Left lung (tissue), 4 donors: ENCODE measurements at regions not wholly inside any gene's neighbourhood (a gene's known extent, or its start where the extent isn't known, plus 50 kb on each side); places are given as distances from the start of the nearest gene placed in this dataset.

Experiments
- ATAC-seq: fragments of 200-7000 bp; cut with Tn5 transposase; one replicate; pipeline ENCODE4 v1.9.1; 2020; ENCODE audit warnings: moderate library complexity
- DNase-seq, 4 donors: peaks; one replicate each; pipeline ENCODE4 v3.0.0-alpha.2; 2013 to 2020
- H3K27ac ChIP-seq, 2 donors: fragments of 200-600 bp; sonication (generic) in 1 of 2; one replicate each; pipeline versions ENCODE4 v1.5.0 to v1.8.0; 2020 to 2021
- H3K27me3 ChIP-seq, 2 donors: fragments of 200-600 bp; sonication (generic) in 1 of 2; one replicate each; pipeline versions ENCODE4 v1.5.0 to v1.8.0; 2020 to 2021
- H3K36me3 ChIP-seq, 2 donors: fragments of 200-600 bp; sonication (generic) in 1 of 2; one replicate each; pipeline versions ENCODE4 v1.5.0 to v1.8.0; 2020 to 2021
- H3K4me1 ChIP-seq, 2 donors: fragments of 200-600 bp; one replicate each; pipeline ENCODE4 v1.8.0; 2021
- H3K4me3 ChIP-seq, 2 donors: fragments of 200-600 bp; sonication (generic) in 1 of 2; one replicate each; pipeline versions ENCODE4 v1.5.0 to v1.8.0; 2020 to 2021; ENCODE audit warnings: mild to moderate bottlenecking in 1 of 2
- H3K9me3 ChIP-seq, 2 donors: fragments of 200-600 bp; sonication (generic) in 1 of 2; one replicate each; pipeline versions ENCODE4 v1.5.0 to v1.8.0; 2020 to 2021
- intact Hi-C, 2 donors: fragments of 100-400 bp; cut with DNase I; formaldehyde crosslinking; loops; one replicate each; pipeline versions ENCODE4 v1.11.2 to v1.14.2; 2022
- TF ChIP-seq, protein P1 (sequence below), 2 donors: fragments of 200-600 bp; sonication (generic) in 1 of 2; IDR thresholded peaks; one replicate each; pipeline versions ENCODE4 v1.5.0 to v1.8.0; 2021; ENCODE audit warnings: antibody characterized with exemption in 2 of 2
- donor health status: DM: no; HTN: yes; CAD: no.
- donor health status: DM: no; HTN: no; CAD: no.

DNA sequence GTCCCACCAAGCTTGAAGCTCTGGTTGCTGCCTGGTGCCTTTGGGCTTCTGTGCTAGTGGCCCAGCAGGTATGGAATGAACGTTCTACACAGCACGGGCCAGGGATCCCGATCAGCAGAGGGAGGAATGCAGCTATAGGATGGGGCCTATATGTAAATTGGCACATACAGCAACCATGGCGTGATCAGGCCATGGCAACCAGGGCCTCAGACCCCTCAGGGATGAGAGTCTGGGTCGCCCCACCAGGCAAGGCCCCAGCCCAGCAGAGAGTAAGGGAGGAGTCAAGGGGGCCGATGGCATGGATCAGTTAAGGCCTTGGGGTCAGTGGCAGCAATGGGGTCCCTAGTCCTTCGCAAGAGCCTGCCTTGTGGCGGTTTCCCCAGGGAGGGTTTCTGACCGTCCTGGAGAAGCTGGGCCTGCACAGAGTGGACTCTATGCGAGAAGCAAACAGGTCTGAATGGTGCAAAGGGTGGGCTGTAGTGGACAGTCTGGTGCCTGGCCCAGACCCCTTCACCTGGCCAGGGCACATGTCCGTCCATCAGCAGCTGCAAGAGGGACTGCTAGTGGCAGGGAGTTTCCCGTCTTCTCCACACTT is 98.2 kb upstream of the SLC22A11 start:
- Histone ChIP-seq H3K27me3 (no peaks in the 10 kb centered on the region), H3K4me1 (no peaks in the 10 kb centered on the region), H3K27ac (no peak overlapping the region), H3K36me3 (no peaks in the 10 kb centered on the region), H3K4me3 (no peak overlapping the region), H3K9me3 (no peaks in the 10 kb centered on the region)
- ATAC-seq (no peak), DNase-seq (no peak)
- TF ChIP-seq, protein P1, sequence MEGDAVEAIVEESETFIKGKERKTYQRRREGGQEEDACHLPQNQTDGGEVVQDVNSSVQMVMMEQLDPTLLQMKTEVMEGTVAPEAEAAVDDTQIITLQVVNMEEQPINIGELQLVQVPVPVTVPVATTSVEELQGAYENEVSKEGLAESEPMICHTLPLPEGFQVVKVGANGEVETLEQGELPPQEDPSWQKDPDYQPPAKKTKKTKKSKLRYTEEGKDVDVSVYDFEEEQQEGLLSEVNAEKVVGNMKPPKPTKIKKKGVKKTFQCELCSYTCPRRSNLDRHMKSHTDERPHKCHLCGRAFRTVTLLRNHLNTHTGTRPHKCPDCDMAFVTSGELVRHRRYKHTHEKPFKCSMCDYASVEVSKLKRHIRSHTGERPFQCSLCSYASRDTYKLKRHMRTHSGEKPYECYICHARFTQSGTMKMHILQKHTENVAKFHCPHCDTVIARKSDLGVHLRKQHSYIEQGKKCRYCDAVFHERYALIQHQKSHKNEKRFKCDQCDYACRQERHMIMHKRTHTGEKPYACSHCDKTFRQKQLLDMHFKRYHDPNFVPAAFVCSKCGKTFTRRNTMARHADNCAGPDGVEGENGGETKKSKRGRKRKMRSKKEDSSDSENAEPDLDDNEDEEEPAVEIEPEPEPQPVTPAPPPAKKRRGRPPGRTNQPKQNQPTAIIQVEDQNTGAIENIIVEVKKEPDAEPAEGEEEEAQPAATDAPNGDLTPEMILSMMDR (IDR thresholded peaks at IDR 0.05): no peak
- intact Hi-C loops: no loop called here

DNA sequence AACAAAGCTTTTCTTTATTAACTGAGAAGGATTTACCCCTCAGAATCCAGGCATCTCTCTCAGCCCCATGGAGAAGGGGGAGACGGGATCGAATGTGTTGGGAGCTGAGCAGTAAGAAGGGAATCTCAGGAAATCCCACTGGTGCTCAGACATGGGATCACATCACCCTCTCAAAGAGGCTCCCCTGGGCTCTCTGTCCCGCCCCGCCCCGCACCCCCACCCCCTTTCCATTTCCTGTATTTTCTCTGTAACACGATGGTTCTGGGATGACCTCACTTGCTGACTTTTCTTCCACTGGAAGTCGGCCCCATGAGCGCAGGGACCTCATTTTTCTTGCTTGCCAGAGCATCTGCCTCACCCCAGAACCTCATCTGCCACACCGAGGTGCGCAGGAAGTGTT is 96.7 kb upstream of the SLC22A11 start:
- Histone ChIP-seq H3K4me1 (no peaks in the 10 kb centered on the region), H3K4me3 (no peak overlapping the region), H3K27me3 (no peaks in the 10 kb centered on the region), H3K9me3 (no peaks in the 10 kb centered on the region), H3K36me3 (no peaks in the 10 kb centered on the region), H3K27ac (no peak overlapping the region)
- TF ChIP-seq, protein P1 (IDR thresholded peaks at IDR 0.05): no peak
- intact Hi-C loops: no loop called here
- ATAC-seq (no peak), DNase-seq (no peak)

DNA sequence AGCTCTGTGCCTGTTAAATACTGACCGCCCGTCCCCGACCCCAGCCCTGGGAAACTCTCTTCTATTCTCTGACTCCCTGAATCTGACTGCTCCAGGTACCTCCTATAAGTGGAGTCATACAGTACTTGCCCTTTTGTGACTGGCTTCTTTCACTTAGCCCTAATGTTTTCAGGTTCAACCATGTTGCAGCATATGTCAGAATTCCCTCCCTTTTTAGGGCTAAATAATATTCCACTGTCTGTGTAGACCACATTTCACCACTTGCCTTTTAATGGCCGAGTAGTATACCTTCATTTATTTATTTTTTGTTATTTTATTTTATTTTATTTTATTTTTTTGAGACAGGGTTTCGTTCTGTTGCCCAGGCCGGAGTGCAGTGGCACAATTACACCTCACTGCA is 96.1 kb upstream of the SLC22A11 start:
- no peaks in the 10 kb centered on the region for H3K4me1 ChIP-seq
- no peak overlapping the region for H3K4me3 ChIP-seq
- intact Hi-C loops: no loop called here
- DNase-seq (no peak), ATAC-seq (no peak)
- no peaks in the 10 kb centered on the region for H3K9me3 ChIP-seq
- H3K27me3 ChIP-seq: no peaks in the 10 kb centered on the region
- TF ChIP-seq, protein P1 (IDR thresholded peaks at IDR 0.05): no peak
- H3K27ac ChIP-seq: no peak overlapping the region
- no peaks in the 10 kb centered on the region for H3K36me3 ChIP-seq

DNA sequence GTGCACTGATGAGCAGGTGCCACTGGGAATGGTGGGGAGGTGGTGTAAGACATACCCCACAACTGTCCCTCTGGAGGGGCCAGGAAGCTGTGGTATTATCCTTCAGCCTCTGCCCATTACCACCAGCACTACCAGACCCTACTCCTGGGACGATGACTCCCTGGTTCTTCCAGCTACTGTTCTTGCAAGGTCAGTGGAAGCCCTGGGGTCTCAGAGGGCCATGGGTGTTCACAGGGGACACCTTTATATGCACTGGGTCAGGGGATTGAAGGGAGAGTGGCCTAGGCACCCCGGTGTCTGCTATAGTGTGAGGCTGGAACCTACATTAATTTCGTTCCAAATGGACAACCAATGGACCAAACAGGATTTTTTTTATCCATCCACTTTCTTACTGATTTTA is 94.7 kb upstream of the SLC22A11 start:
- no peak for ATAC-seq
- H3K4me3 ChIP-seq: no peak overlapping the region
- intact Hi-C loops: no loop called here
- H3K4me1 ChIP-seq: no peaks in the 10 kb centered on the region
- no peak overlapping the region for H3K27ac ChIP-seq
- H3K36me3 ChIP-seq: no peaks in the 10 kb centered on the region
- no peaks in the 10 kb centered on the region for H3K27me3 ChIP-seq
- H3K9me3 ChIP-seq: no peaks in the 10 kb centered on the region
- TF ChIP-seq, protein P1 (IDR thresholded peaks at IDR 0.05): no peak
- DNase-seq: no peak

DNA sequence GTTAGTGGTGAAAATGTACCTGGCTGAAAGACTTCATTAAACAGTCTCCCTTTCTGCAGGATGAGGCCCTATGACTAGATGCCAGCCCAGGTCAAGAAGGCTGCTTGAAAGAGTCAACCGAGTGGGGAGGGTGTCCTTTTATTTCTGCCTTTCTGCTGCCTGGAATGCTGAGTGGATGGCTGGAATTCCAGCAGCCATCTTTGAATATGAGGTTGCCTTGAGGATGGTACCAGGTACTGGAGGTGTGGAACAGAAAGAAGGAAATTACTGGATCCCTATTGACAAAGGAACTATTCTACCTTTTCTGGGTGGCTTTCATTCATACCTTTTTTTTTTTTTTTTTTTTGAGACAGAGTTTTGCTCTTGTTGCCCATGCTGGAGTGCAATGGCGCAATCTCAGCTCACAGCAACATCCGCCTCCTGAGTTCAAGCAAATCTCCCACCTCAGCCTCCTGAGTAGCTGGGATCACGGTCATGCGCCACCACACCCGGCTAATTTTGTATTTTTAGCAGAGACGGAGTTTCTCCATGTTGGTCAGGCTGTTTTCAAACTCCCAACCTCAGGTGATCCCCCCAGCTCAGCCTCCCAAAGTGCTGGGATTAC is 89.5 kb upstream of the SLC22A11 start:
- H3K27me3 ChIP-seq: peaks cover 0 to 10% of the 10 kb centered on the region in 2 donors
- TF ChIP-seq, protein P1 (IDR thresholded peaks at IDR 0.05): no peak
- intact Hi-C loops: no loop called here
- H3K27ac ChIP-seq: no peak overlapping the region
- H3K4me1 ChIP-seq: no peaks in the 10 kb centered on the region
- ATAC-seq (no peak), DNase-seq (no peak)
- no peaks in the 10 kb centered on the region for H3K9me3 ChIP-seq
- no peaks in the 10 kb centered on the region for H3K36me3 ChIP-seq
- H3K4me3 ChIP-seq: no peak overlapping the region
